Mesothelial cell of epicardium (in vitro differentiated cells): ENCODE measurements at regions not wholly inside any gene's neighbourhood (a gene's known extent, or its start where the extent isn't known, plus 50 kb on each side); places are given as distances from the start of the nearest gene placed in this dataset.

ENCODE experiments used
- DNase-seq, 2 experiments: peaks; one replicate each; pipeline ENCODE4 v3.0.0; 2021; ENCODE audit warnings: low spot score in 2 of 2; ENCODE audit not compliant: unreplicated experiment in 2 of 2
- H3K27ac Mint-ChIP-seq: 2 replicates; pipeline ENCODE4 v1.8.0; 2021; ENCODE audit warnings: mixed read lengths
- H3K27me3 Mint-ChIP-seq: 2 replicates; pipeline ENCODE4 v1.8.0; 2021; ENCODE audit warnings: low read depth, mixed read lengths
- H3K36me3 Mint-ChIP-seq: 2 replicates; pipeline ENCODE4 v1.8.0; 2021; ENCODE audit warnings: mixed read lengths
- H3K4me1 Mint-ChIP-seq: 2 replicates; pipeline ENCODE4 v1.8.0; 2021; ENCODE audit warnings: mixed read lengths
- H3K4me3 Mint-ChIP-seq: 2 replicates; pipeline ENCODE4 v1.8.0; 2021; ENCODE audit warnings: mild to moderate bottlenecking, moderate library complexity, mixed read lengths
- H3K9me3 Mint-ChIP-seq: 2 replicates; pipeline ENCODE4 v1.8.0; 2021; ENCODE audit warnings: mixed read lengths
- TF ChIP-seq, protein P1 (sequence below): fragments of 200-600 bp; sonication (generic); IDR thresholded peaks from one replicate; pipeline ENCODE4 v1.5.0; 2021; ENCODE audit warnings: antibody characterized with exemption; ENCODE audit not compliant: unreplicated experiment

DNA sequence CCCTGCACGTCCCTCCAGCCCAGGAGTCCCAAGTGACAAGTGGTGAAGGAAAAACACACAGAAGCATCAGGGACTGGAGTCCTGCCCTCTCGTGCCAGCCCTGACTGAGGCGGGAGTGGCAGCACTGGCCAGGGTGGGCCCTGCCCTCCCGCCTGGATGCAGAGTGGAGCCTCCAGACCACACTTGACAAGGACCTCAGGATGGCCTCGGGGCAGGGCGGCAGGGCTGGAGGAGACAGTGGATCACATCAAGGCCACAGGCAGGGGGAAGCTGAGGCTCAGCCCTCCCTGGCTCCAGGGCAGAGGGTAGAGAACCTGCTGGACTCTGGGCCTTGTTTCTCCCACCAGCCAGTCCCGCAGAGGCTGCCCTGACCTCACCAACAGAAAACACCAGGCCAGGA lies 128.8 kb upstream of the CDH4 start:
- Mint-ChIP-seq H3K27me3 (peaks cover 36% of the 10 kb centered on the region), H3K4me3 (no peak overlapping the region), H3K4me1 (peaks cover 2% of the 10 kb centered on the region), H3K9me3 (no peaks in the 10 kb centered on the region), H3K36me3 (no peaks in the 10 kb centered on the region), H3K27ac (no peak overlapping the region)
- TF ChIP-seq, protein P1, sequence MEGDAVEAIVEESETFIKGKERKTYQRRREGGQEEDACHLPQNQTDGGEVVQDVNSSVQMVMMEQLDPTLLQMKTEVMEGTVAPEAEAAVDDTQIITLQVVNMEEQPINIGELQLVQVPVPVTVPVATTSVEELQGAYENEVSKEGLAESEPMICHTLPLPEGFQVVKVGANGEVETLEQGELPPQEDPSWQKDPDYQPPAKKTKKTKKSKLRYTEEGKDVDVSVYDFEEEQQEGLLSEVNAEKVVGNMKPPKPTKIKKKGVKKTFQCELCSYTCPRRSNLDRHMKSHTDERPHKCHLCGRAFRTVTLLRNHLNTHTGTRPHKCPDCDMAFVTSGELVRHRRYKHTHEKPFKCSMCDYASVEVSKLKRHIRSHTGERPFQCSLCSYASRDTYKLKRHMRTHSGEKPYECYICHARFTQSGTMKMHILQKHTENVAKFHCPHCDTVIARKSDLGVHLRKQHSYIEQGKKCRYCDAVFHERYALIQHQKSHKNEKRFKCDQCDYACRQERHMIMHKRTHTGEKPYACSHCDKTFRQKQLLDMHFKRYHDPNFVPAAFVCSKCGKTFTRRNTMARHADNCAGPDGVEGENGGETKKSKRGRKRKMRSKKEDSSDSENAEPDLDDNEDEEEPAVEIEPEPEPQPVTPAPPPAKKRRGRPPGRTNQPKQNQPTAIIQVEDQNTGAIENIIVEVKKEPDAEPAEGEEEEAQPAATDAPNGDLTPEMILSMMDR, result no peak
- DNase-seq, result no peak

DNA sequence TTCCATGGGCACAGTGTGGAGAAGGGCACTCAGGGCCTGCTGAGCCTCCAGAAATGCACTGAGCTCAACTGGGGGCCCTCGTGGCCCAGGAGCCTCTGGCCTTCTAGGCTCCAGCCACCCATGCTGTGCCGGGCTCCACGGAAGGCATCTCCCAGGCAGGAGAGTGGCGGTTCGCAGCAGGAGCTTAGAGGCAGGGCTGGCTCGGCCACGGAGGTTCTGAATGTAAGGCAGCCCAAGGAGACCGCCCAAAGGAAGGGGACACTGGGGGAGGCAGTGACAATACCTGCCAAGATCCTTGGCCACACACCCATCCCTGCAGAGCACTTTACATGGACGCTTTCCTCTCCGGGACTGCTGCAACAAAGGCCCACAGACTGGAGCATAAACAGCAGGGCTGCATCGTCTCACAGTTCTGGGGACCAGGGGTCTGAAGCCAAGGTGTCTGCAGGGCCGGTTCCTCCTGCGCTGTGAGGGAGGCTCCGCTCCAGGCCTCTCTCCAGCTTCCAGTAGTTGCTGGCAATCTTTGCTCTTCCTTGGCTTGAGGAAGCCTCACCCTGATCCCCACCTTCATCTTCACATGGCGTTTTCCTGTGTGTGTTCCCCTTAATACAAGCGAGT lies 128.2 kb upstream of the CDH4 start:
- peaks cover 2% of the 10 kb centered on the region for H3K4me1 Mint-ChIP-seq
- H3K9me3 Mint-ChIP-seq, result no peaks in the 10 kb centered on the region
- peaks cover 32% of the 10 kb centered on the region for H3K27me3 Mint-ChIP-seq
- TF ChIP-seq, protein P1, result no peak
- H3K27ac Mint-ChIP-seq, result no peak overlapping the region
- H3K36me3 Mint-ChIP-seq, result no peaks in the 10 kb centered on the region
- no peak overlapping the region for H3K4me3 Mint-ChIP-seq
- DNase-seq, result no peak

DNA sequence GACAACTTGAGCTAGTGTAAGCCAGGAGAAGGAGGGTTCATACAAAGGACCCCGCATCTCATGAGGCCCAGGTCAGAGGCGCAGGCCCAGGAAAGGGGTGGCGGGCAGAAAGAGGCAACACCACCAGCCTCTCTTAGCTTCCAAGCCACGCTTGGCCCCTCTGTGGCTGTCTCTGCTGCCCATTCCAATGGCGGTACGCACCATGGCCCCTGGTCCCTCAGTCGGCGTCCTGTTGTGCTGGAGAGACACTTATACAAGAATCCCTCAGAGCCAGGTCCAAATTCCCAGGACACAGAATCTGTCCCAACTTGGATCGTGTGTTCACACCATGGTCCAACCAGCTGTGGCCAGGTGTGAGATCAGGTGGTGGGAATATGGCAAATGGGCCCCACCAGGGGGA lies 127.0 kb upstream of the CDH4 start:
- Mint-ChIP-seq H3K4me1 (peaks cover 2% of the 10 kb centered on the region), H3K9me3 (no peaks in the 10 kb centered on the region), H3K36me3 (no peaks in the 10 kb centered on the region), H3K27me3 (peaks cover 32% of the 10 kb centered on the region), H3K4me3 (no peak overlapping the region), H3K27ac (no peak overlapping the region)
- no peak for DNase-seq
- TF ChIP-seq, protein P1, result no peak

DNA sequence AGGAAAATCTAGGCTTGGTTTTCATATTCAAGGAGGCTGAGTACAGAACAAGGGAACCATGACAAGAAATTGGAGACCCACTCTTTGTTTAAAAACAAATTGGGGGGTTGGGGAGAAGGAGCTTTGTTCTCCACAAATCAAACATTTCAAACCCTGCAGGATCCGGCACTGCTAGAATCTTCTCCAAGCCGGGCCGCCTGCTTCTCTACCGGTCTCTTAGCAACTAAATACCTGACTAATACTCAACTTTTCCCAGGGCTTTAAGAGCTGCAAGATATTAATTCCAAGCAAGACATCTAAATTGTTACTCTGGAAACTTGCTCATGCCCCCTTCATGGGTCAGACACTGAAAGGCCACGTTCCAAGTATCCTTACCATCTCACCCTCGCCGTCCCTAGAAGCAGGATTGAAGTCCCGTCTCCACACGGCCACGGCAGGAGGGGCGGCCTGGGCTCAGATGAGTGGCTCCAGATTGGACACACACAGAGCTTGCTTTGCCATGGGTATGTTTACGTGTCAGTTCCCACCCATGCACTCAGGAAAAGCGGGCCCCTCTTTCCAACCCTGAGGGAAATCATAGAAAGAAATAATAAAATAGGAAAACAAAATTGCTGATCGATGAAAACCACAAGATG lies 126.4 kb upstream of the CDH4 start:
- Mint-ChIP-seq H3K27me3 (peaks cover 34% of the 10 kb centered on the region), H3K4me3 (no peak overlapping the region), H3K4me1 (no peaks in the 10 kb centered on the region), H3K9me3 (no peaks in the 10 kb centered on the region), H3K27ac (no peak overlapping the region), H3K36me3 (no peaks in the 10 kb centered on the region)
- no peak for DNase-seq
- TF ChIP-seq, protein P1, result no peak

DNA sequence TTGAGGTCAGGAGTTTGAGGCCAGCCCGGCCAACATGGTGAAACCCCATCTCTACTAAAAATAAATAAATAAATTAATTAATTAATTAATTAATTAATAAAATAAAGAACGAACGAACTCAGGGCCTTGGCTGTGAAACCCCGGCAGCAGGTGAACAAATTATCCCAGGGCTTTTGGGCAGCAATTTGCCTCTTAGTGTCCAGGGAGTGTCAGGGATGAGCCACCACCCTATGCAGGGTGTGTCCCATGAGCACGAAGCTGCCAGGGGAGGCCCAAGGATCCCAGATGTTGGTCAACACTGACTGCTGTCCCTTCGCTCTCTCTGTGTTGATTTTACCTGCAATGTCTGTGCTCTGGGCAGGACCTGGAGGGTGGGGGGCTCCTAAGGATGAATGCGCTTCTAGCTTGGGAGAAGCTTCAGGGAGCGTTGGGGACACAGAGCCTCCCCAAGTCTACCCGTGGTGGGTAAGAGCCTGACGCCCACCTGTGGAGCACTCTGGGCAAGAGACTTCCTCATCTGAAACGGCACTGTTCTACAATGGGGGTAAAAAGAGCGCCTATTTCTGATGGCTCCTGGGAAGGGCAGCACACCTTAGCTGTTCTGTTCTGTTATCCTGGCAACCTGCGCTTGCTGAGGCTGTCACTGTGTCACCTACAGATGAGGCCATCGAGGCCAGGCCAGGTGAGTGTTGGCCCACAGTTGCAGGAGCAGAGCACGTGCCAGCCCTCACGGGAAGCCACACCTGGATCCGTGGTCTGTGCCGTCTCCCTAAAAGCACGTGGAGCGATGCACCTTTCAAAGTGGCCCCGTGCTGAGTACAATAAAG lies 125.5 kb upstream of the CDH4 start:
- TF ChIP-seq, protein P1, result no peak
- H3K4me3 Mint-ChIP-seq, result no peak overlapping the region

More for the DNA sequence above, 125.5 kb upstream of the CDH4 start:
- no peaks in the 10 kb centered on the region for H3K9me3 Mint-ChIP-seq
- no peak for DNase-seq
- no peaks in the 10 kb centered on the region for H3K36me3 Mint-ChIP-seq
- H3K27me3 Mint-ChIP-seq, result peaks cover 40% of the 10 kb centered on the region
- no peaks in the 10 kb centered on the region for H3K4me1 Mint-ChIP-seq
- no peak overlapping the region for H3K27ac Mint-ChIP-seq
